GM23338 (cell line): ENCODE measurements at regions not wholly inside any gene's neighbourhood (a gene's known extent, or its start where the extent isn't known, plus 50 kb on each side); places are given as distances from the start of the nearest gene placed in this dataset.

Experiments
- CTCF ChIP-seq, 2 experiments: fragments of 200-600 bp in 1 of 2; sonication (generic) in 1 of 2; conservative IDR thresholded peaks; 2 replicates each; pipeline versions ENCODE4 v1.5.1 to v1.6.1; 2016 to 2017; ENCODE audit warnings: antibody characterized with exemption in 2 of 2, low read depth in 2 of 2, mild to moderate bottlenecking in 2 of 2, moderate library complexity in 1 of 2
- EZH2 ChIP-seq: fragments of 200-600 bp; sonication (generic); IDR thresholded peaks from one replicate; pipeline ENCODE4 v1.8.0; 2017; ENCODE audit warnings: antibody characterized with exemption, mild to moderate bottlenecking, low read depth; ENCODE audit not compliant: unreplicated experiment
- POLR2AphosphoS5 ChIP-seq: IDR thresholded peaks from 2 replicates; pipeline ENCODE4 v1.6.1; 2016; ENCODE audit warnings: antibody characterized with exemption, low read depth
- ZNF331 ChIP-seq: fragments of 250-450 bp; sonication (Bioruptor Pico); IDR thresholded peaks from 2 replicates; pipeline ENCODE4 v1.5.0; 2020; ENCODE audit warnings: low read depth, mild to moderate bottlenecking, moderate library complexity

- no peak for TF ChIP-seq CTCF (conservative IDR thresholded peaks at IDR 0.05; ENCODE audit: low read depth in 2 of 2)
- no peak for TF ChIP-seq POLR2AphosphoS5
- no peak for TF ChIP-seq ZNF331 (CRISPR knock-in tag)
- no peak for TF ChIP-seq EZH2
These were observed 133.2 kb upstream of the IVNS1ABP start for GRCh38 chr1:185450060-185450788.
